ENCODE measurements at regions not wholly inside any gene's neighbourhood (a gene's known extent, or its start where the extent isn't known, plus 50 kb on each side); places are given as distances from the start of the nearest gene placed in this dataset.

GRCh38 chr16:26212599-26212998, 520.8 kb downstream of the HS3ST4 start:
- TF ChIP-seq, protein P1, sequence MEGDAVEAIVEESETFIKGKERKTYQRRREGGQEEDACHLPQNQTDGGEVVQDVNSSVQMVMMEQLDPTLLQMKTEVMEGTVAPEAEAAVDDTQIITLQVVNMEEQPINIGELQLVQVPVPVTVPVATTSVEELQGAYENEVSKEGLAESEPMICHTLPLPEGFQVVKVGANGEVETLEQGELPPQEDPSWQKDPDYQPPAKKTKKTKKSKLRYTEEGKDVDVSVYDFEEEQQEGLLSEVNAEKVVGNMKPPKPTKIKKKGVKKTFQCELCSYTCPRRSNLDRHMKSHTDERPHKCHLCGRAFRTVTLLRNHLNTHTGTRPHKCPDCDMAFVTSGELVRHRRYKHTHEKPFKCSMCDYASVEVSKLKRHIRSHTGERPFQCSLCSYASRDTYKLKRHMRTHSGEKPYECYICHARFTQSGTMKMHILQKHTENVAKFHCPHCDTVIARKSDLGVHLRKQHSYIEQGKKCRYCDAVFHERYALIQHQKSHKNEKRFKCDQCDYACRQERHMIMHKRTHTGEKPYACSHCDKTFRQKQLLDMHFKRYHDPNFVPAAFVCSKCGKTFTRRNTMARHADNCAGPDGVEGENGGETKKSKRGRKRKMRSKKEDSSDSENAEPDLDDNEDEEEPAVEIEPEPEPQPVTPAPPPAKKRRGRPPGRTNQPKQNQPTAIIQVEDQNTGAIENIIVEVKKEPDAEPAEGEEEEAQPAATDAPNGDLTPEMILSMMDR (conservative IDR thresholded peaks at IDR 0.05; ENCODE audit: low read depth, low read length): no peak
- no peak for TF ChIP-seq EZH2 (IDR thresholded peaks at IDR 0.05; ENCODE audit: borderline replicate concordance, low read depth, low read length, poor library complexity, severe bottlenecking)
- H3K27ac ChIP-seq (ENCODE audit: low read depth, low read length, poor library complexity, severe bottlenecking): no peak overlapping the region
- BruUV-seq (replicated peaks): no TSS peak
- peaks cover 9% of the 10 kb centered on the region for H3K27me3 ChIP-seq (replicated peaks; ENCODE audit: insufficient read depth, low read depth, low read length, poor library complexity)
- peaks cover 4% of the 10 kb centered on the region for H3K9me3 ChIP-seq (ENCODE audit: low read depth, low read length, poor library complexity, severe bottlenecking)
- no peak overlapping the region for H3K4me3 ChIP-seq (ENCODE audit: low read depth, low read length, poor library complexity, severe bottlenecking)
- POLR2A ChIA-PET (ENCODE audit: low non-redundant PET): no interaction called here
- CTCF ChIA-PET: no interaction called here
- no peaks in the 10 kb centered on the region for H3K36me3 ChIP-seq (ENCODE audit: insufficient read depth, low read length, poor library complexity, severe bottlenecking)
- H3K4me1 ChIP-seq (ENCODE audit: insufficient read depth, low read length, poor library complexity, severe bottlenecking): no peaks in the 10 kb centered on the region
- DNase-seq (ENCODE audit: low spot score): no peak
- intact Hi-C loops (cut with micrococcal nuclease; ENCODE audit: unreplicated experiment): no loop called here

DNA sequence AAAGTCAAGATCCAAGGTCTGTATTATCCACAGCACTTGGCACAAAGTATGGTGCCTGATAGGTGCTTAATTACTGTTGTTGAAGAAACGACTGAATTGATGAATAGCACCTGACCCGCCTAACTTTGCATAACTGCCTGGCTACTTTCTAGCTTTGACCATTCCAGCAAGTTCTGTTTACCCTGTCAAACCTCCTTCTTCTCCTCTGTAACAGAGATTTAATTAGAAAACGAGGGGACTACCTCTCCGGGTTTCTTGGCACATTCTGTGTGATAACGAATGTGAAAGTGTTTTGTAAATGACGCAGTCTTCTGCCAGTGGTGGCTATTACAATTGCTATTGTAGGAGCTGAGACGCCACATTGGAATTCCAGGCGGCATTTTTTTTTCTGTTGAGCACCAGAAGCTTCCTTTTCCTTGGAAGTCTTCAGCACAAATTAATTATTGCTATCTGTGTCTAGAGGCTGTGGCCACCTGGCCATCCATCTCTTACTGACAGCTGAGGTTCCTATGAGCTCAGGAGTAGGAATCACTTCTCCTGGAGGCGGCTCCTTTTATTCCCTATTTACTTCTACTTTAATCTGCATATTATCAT, 522.9 kb downstream of the HS3ST4 start:
- TF ChIP-seq, protein P1 (conservative IDR thresholded peaks at IDR 0.05; ENCODE audit: low read depth, low read length): no peak
- no peak for TF ChIP-seq EZH2 (IDR thresholded peaks at IDR 0.05; ENCODE audit: borderline replicate concordance, low read depth, low read length, poor library complexity, severe bottlenecking)
- H3K4me3 ChIP-seq (ENCODE audit: low read depth, low read length, poor library complexity, severe bottlenecking): no peak overlapping the region
- peaks cover 9% of the 10 kb centered on the region for H3K27me3 ChIP-seq (replicated peaks; ENCODE audit: insufficient read depth, low read depth, low read length, poor library complexity)
- intact Hi-C loops (cut with micrococcal nuclease; ENCODE audit: unreplicated experiment): no loop called here
- H3K4me1 ChIP-seq (ENCODE audit: insufficient read depth, low read length, poor library complexity, severe bottlenecking): no peaks in the 10 kb centered on the region
- no peaks in the 10 kb centered on the region for H3K9me3 ChIP-seq (ENCODE audit: low read depth, low read length, poor library complexity, severe bottlenecking)
- ChIA-PET CTCF (no interaction called here), POLR2A (ENCODE audit: low non-redundant PET) (no interaction called here)
- BruUV-seq (replicated peaks): no TSS peak
- H3K36me3 ChIP-seq (ENCODE audit: insufficient read depth, low read length, poor library complexity, severe bottlenecking): no peaks in the 10 kb centered on the region
- no peak overlapping the region for H3K27ac ChIP-seq (ENCODE audit: low read depth, low read length, poor library complexity, severe bottlenecking)
- DNase-seq (ENCODE audit: low spot score): no peak

- intact Hi-C loops (cut with micrococcal nuclease; ENCODE audit: unreplicated experiment): no loop called here
- POLR2A ChIA-PET (ENCODE audit: low non-redundant PET): interaction anchor here (0.6 kb wide), 1 partner anchor 503 kb away, joined by 7 read pairs; no protein-coding TSS in a partner anchor
Observed at GRCh38 chr16:26220894-26221293, 529.1 kb downstream of the HS3ST4 start.

More at GRCh38 chr16:26220894-26221293, 529.1 kb downstream of the HS3ST4 start:
- TF ChIP-seq, protein P1 (conservative IDR thresholded peaks at IDR 0.05; ENCODE audit: low read depth, low read length): no peak
- TF ChIP-seq EZH2 (IDR thresholded peaks at IDR 0.05; ENCODE audit: borderline replicate concordance, low read depth, low read length, poor library complexity, severe bottlenecking): no peak
- Histone ChIP-seq H3K9me3 (ENCODE audit: low read depth, low read length, poor library complexity, severe bottlenecking) (no peaks in the 10 kb centered on the region), H3K4me3 (ENCODE audit: low read depth, low read length, poor library complexity, severe bottlenecking) (no peak overlapping the region), H3K36me3 (ENCODE audit: insufficient read depth, low read length, poor library complexity, severe bottlenecking) (no peaks in the 10 kb centered on the region), H3K27me3 (replicated peaks; ENCODE audit: insufficient read depth, low read depth, low read length, poor library complexity) (no peaks in the 10 kb centered on the region), H3K4me1 (ENCODE audit: insufficient read depth, low read length, poor library complexity, severe bottlenecking) (no peaks in the 10 kb centered on the region), H3K27ac (ENCODE audit: low read depth, low read length, poor library complexity, severe bottlenecking) (no peak overlapping the region)
- no TSS peak for BruUV-seq (replicated peaks)
- peak; percentile 23 for DNase-seq (ENCODE audit: low spot score)
- CTCF ChIA-PET: no interaction called here
